ENCODE measurements at regions not wholly inside any gene's neighbourhood (a gene's known extent, or its start where the extent isn't known, plus 50 kb on each side); places are given as distances from the start of the nearest gene placed in this dataset.
A peak's percentile ranks its signal among the peaks of the same experiment; 100 is the strongest.
"Not testable (repeated sequence)": the region's sequence is repeated elsewhere in the genome, so short reads cannot be mapped to it uniquely, and the experiment has no call there.

- DNase-seq (ENCODE audit: low read depth in 2 of 2), result not testable (repeated sequence)
Observed at GRCh38 chr13:99669096-99669495, 167.8 kb downstream of the TM9SF2 start.

GRCh38 chr13:99666146-99666805, 165.0 kb downstream of the TM9SF2 start:
- DNase-seq (ENCODE audit: low read depth in 2 of 2), result no peak

GRCh38 chr13:99665711-99666110, 164.4 kb downstream of the TM9SF2 start:
- no peak for DNase-seq (ENCODE audit: low read depth in 2 of 2)

GRCh38 chr13:99663908-99664307, 162.6 kb downstream of the TM9SF2 start:
- DNase-seq (ENCODE audit: low read depth in 2 of 2), result no peak

GRCh38 chr13:99663185-99663825, 162.0 kb downstream of the TM9SF2 start:
- DNase-seq (ENCODE audit: low read depth in 2 of 2), result no peak

GRCh38 chr13:99662678-99663077, 161.4 kb downstream of the TM9SF2 start:
- no peak for DNase-seq (ENCODE audit: low read depth in 2 of 2)

GRCh38 chr13:99661791-99662190, 160.5 kb downstream of the TM9SF2 start:
- no peak for DNase-seq (ENCODE audit: low read depth in 2 of 2)

GRCh38 chr13:99659866-99660554, 158.7 kb downstream of the TM9SF2 start:
- no peak for DNase-seq (ENCODE audit: low read depth in 2 of 2)

- DNase-seq (ENCODE audit: low read depth in 2 of 2), result peak in 1 of 2 donors; percentile 23
Observed at GRCh38 chr13:99659226-99659625, 158.0 kb downstream of the TM9SF2 start.

GRCh38 chr13:99658261-99658991, 157.2 kb downstream of the TM9SF2 start:
- peak; percentile 28 to 70 for DNase-seq (ENCODE audit: low read depth in 2 of 2)

- peak; percentile 16 to 32 for DNase-seq (ENCODE audit: low read depth in 2 of 2)
Observed at GRCh38 chr13:99657848-99658260, 156.6 kb downstream of the TM9SF2 start.

- no peak for DNase-seq (ENCODE audit: low read depth in 2 of 2)
Observed at GRCh38 chr13:99656844-99657381, 155.6 kb downstream of the TM9SF2 start.

- peak; percentile 70 to 83 for DNase-seq (ENCODE audit: low read depth in 2 of 2)
Observed at GRCh38 chr13:99656092-99656745, 154.9 kb downstream of the TM9SF2 start.

- no peak for DNase-seq (ENCODE audit: low read depth in 2 of 2)
Observed at GRCh38 chr13:99655351-99656091, 154.2 kb downstream of the TM9SF2 start.

- DNase-seq (ENCODE audit: low read depth in 2 of 2), result no peak
Observed at GRCh38 chr13:99654076-99654475, 152.8 kb downstream of the TM9SF2 start.

- DNase-seq (ENCODE audit: low read depth in 2 of 2), result no peak
Observed at GRCh38 chr13:99653526-99653925, 152.3 kb downstream of the TM9SF2 start.

- no peak for DNase-seq (ENCODE audit: low read depth in 2 of 2)
Observed at GRCh38 chr13:99652901-99653300, 151.6 kb downstream of the TM9SF2 start.

GRCh38 chr13:99652141-99652540, 150.9 kb downstream of the TM9SF2 start:
- DNase-seq (ENCODE audit: low read depth in 2 of 2), result no peak

- no peak for DNase-seq (ENCODE audit: low read depth in 2 of 2)
Observed at GRCh38 chr13:99651016-99651415, 149.7 kb downstream of the TM9SF2 start.

- DNase-seq (ENCODE audit: low read depth in 2 of 2), result no peak
Observed at GRCh38 chr13:99650410-99650809, 149.1 kb downstream of the TM9SF2 start.
